Activated CD8-positive, alpha-beta T cell treated with anti-CD3 and anti-CD28 coated beads, Interleukin-2, amount 10 ng/mL, durations not matched to agents 7 days and 5 days (primary cell): ENCODE measurements at regions not wholly inside any gene's neighbourhood (a gene's known extent, or its start where the extent isn't known, plus 50 kb on each side); places are given as distances from the start of the nearest gene placed in this dataset.

Source experiments
- ATAC-seq: fragments of 150-1000 bp; cut with Tn5 transposase; one replicate; pipeline ENCODE4 v1.10.0; 2021; ENCODE audit warnings: moderate library complexity
- CTCF ChIA-PET: fragments of 350-600 bp; sonication (Branson Sonifier 250); formaldehyde crosslinking; loops from one replicate; lab custom pipeline; 2021; ENCODE audit warnings: antibody characterized with exemption; lab: Charles Lee
- POLR2A ChIA-PET: fragments of 350-600 bp; sonication (Branson Sonifier 250); formaldehyde crosslinking; loops from one replicate; lab custom pipeline; 2021; ENCODE audit warnings: antibody characterized with exemption; lab: Charles Lee
- DNase-seq: peaks from one replicate; pipeline ENCODE4 v3.0.0-alpha.2; 2020
- H3K27ac Mint-ChIP-seq: one replicate; pipeline ENCODE4 v1.8.0; 2021; ENCODE audit warnings: mild to moderate bottlenecking, mixed read lengths
- H3K27me3 Mint-ChIP-seq: one replicate; pipeline ENCODE4 v1.8.0; 2021; ENCODE audit warnings: low read depth, mixed read lengths
- H3K36me3 Mint-ChIP-seq: one replicate; pipeline ENCODE4 v1.8.0; 2021; ENCODE audit warnings: low read depth, mixed read lengths
- H3K4me1 Mint-ChIP-seq: one replicate; pipeline ENCODE4 v1.8.0; 2021; ENCODE audit warnings: low read depth, mixed read lengths
- H3K4me3 Mint-ChIP-seq: one replicate; pipeline ENCODE4 v1.8.0; 2021; ENCODE audit warnings: mild to moderate bottlenecking, mixed read lengths
- H3K9me3 Mint-ChIP-seq: one replicate; pipeline ENCODE4 v1.8.0; 2022; ENCODE audit warnings: mixed read lengths; ENCODE audit not compliant: insufficient read depth

GRCh38 chr14:34222867-34223266 lies 239.2 kb downstream of the SPTSSA start:
- H3K4me3 Mint-ChIP-seq, result no peak overlapping the region
- CTCF ChIA-PET, result interaction anchor here (1.2 kb wide), 1 partner anchor 373 kb away, joined by 4 read pairs; no protein-coding TSS in a partner anchor

DNA sequence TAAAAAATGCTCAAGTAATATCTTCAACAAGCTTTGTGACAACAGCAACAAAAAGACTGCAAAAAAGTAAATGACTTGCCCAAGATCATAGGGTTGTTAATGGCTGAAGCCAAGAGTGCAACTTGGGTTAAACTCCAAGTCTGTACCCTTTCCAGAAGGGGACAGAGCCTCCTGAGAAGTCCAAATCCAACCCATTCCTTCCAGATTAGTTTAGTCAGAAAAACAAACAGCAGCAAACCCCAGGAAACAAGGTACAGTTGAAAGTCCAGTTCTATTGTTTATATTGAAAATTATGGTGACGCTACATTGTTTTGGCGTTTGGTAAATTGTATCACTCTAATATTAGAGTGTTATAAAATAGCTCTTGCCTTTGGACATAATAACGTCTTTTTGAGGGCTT lies 239.9 kb downstream of the SPTSSA start:
- CTCF ChIA-PET, result interaction anchor here (1.1 to 1.2 kb wide), 2 partner anchors 373 to 386 kb away, joined by 4 to 5 read pairs; no protein-coding TSS in a partner anchor
- no peak for ATAC-seq

More at GRCh38 chr14:34222867-34223266, 239.2 kb downstream of the SPTSSA start:
- Mint-ChIP-seq H3K4me1 (peaks cover 9% of the 10 kb centered on the region), H3K27ac (no peak overlapping the region), H3K36me3 (no peaks in the 10 kb centered on the region), H3K27me3 (peaks cover 14% of the 10 kb centered on the region), H3K9me3 (no peaks in the 10 kb centered on the region)
- no peak for DNase-seq
- ATAC-seq, result no peak
- POLR2A ChIA-PET, result no interaction called here

DNA sequence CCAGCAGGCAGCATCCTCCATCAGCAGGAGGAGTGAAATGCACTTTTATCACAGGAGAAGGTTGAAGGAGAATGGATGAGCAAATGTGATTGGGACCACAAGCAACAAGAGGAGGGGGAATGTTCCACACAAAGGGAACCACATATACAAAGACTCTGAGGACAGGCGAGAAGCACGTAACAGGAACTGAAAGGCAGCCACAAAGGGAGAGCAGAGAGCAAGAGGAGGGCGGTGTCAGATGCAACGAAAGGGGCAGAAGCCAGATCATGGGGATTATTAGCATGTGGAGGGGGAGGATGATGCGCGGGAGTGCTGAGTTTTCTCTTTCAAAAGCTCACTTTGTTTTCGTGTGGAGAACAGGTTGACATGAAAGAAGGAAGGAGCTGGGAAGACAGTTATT lies 241.1 kb downstream of the SPTSSA start:
- H3K4me3 Mint-ChIP-seq, result no peak overlapping the region
- peaks cover 14% of the 10 kb centered on the region for H3K27me3 Mint-ChIP-seq
- ChIA-PET POLR2A (no interaction called here), CTCF (interaction anchor here (0.6 kb wide), 1 partner anchor 429 kb away, joined by 3 read pairs; no protein-coding TSS in a partner anchor)
- DNase-seq (peak; percentile 31), ATAC-seq (peak; percentile 33)
- no peak overlapping the region for H3K27ac Mint-ChIP-seq
- no peaks in the 10 kb centered on the region for H3K36me3 Mint-ChIP-seq
- H3K4me1 Mint-ChIP-seq, result peaks cover 7% of the 10 kb centered on the region
- no peaks in the 10 kb centered on the region for H3K9me3 Mint-ChIP-seq

More for the DNA sequence above, 239.9 kb downstream of the SPTSSA start:
- H3K27me3 Mint-ChIP-seq, result peaks cover 14% of the 10 kb centered on the region
- no peak for DNase-seq
- no peak overlapping the region for H3K4me3 Mint-ChIP-seq
- no peaks in the 10 kb centered on the region for H3K9me3 Mint-ChIP-seq
- H3K27ac Mint-ChIP-seq, result no peak overlapping the region
- POLR2A ChIA-PET, result no interaction called here
- H3K4me1 Mint-ChIP-seq, result peaks cover 7% of the 10 kb centered on the region
- no peaks in the 10 kb centered on the region for H3K36me3 Mint-ChIP-seq

DNA sequence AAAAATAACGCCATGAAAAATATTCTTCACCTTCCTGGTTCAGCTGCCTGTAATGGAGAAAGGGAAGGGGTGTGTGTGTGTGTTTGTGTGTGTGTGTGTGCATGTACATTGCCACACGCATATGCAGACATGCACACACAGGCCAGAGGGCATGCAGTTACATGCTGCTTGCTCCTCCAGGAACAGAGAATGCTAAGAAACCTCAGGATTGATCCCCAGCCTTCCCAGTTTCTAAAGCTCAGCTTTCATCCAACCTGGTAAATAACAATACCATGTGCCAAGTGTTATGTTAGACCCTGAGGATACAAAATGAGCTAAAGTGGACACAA lies 241.7 kb downstream of the SPTSSA start:
- CTCF ChIA-PET, result interaction anchor here (1.7 kb wide), 1 partner anchor 8 kb away, joined by 5 read pairs; no protein-coding TSS in a partner anchor
- Mint-ChIP-seq H3K4me1 (peaks cover 7% of the 10 kb centered on the region), H3K36me3 (no peaks in the 10 kb centered on the region), H3K9me3 (no peaks in the 10 kb centered on the region), H3K27ac (no peak overlapping the region), H3K4me3 (no peak overlapping the region), H3K27me3 (peaks cover 14% of the 10 kb centered on the region)
- no peak for DNase-seq
- POLR2A ChIA-PET, result no interaction called here
- ATAC-seq, result no peak

DNA sequence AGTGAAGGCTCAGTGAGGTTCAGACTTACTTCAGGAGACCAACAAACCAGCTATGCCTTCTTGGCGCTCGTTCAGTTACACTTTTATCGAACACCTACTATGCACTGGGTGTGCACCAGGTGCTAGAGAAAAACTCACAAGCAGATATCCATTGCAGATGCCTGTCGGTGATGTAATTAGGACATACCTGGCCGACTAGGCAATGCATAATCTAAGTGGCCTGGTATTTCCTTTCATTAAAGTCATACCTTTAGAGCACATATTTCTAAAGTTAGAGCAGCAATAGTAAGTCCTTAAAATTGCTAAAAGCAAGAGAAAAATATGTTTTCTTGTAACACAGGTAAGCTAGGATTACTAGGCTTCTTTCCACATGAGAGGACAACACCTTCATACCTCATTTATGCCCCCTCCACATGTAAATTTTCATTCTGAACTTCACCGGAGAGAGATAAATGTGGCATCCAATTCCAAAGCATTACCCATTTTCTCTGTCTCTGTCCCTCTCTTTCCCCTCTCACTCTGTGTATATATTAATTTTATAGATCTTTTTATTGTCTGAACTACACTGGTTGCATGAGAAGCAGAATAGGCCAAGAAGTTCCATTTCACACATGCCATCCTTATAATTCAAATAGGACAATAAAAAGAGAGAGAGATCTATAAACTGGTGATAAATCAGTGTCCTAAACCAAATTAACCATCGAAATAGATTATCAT lies 242.2 kb downstream of the SPTSSA start:
- Mint-ChIP-seq H3K4me1 (peaks cover 7% of the 10 kb centered on the region), H3K36me3 (no peaks in the 10 kb centered on the region), H3K9me3 (no peaks in the 10 kb centered on the region), H3K4me3 (no peak overlapping the region), H3K27me3 (peaks cover 13% of the 10 kb centered on the region), H3K27ac (no peak overlapping the region)
- ChIA-PET CTCF (interaction anchor here (1.6 to 1.7 kb wide), 2 partner anchors 9 to 371 kb away, joined by 3 to 5 read pairs; no protein-coding TSS in a partner anchor), POLR2A (no interaction called here)
- no peak for ATAC-seq
- DNase-seq, result no peak

DNA sequence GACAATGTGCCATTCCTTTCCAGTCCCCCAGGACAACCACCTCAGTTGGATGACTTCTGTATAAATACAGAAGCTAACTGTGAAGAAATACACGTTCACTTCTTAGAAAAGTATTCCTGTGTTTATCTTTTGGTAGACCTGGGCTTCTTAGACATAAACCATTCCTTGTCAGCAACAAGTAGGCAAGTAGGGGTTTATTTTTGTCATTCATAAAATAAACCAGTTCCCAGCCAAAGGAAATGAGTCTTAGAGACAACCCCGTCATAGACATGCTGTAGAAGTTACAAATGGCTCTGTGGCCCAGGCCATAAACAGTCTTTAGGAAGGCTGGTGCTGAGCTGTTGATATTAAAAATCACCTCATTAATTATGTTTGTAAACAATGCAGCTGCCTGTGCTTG lies 243.2 kb downstream of the SPTSSA start:
- H3K27me3 Mint-ChIP-seq, result peaks cover 12% of the 10 kb centered on the region
- no peak overlapping the region for H3K4me3 Mint-ChIP-seq
- H3K9me3 Mint-ChIP-seq, result no peaks in the 10 kb centered on the region
- ChIA-PET CTCF (interaction anchor here (1.6 to 1.7 kb wide), 2 partner anchors 9 to 370 kb away, joined by 3 to 5 read pairs; no protein-coding TSS in a partner anchor), POLR2A (no interaction called here)
- ATAC-seq (no peak), DNase-seq (no peak)
- no peaks in the 10 kb centered on the region for H3K36me3 Mint-ChIP-seq
- H3K27ac Mint-ChIP-seq, result no peak overlapping the region
- H3K4me1 Mint-ChIP-seq, result peaks cover 7% of the 10 kb centered on the region

GRCh38 chr14:34214961-34215360 lies 247.1 kb downstream of the SPTSSA start:
- no peak for ATAC-seq
- Mint-ChIP-seq H3K36me3 (no peaks in the 10 kb centered on the region), H3K27ac (no peak overlapping the region), H3K4me1 (peaks cover 3% of the 10 kb centered on the region), H3K27me3 (peaks cover 22% of the 10 kb centered on the region), H3K4me3 (no peak overlapping the region), H3K9me3 (no peaks in the 10 kb centered on the region)
- DNase-seq, result no peak
- CTCF ChIA-PET, result no interaction called here
- POLR2A ChIA-PET, result no interaction called here

DNA sequence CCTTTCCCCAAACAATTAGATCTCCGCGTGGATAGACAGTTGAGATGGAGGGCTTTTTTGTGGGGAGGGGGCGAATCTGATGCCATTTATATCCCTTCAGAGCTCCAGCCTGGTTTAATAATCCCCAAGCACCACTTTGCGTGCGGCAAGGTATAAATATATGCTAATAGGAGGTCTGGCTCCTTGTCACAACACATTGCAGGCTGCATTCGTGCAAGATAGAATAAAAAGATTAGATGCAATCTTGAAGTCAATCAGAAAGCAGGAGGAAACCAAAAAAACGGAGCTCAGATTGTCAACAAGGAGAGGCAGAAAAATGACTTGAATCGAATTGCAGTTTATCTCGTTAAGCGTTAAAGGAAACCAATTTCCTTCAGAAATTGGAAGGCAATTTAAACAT lies 248.7 kb downstream of the SPTSSA start:
- Mint-ChIP-seq H3K27me3 (peaks cover 29% of the 10 kb centered on the region), H3K27ac (no peak overlapping the region), H3K4me3 (no peak overlapping the region), H3K4me1 (peaks cover 3% of the 10 kb centered on the region), H3K9me3 (no peaks in the 10 kb centered on the region), H3K36me3 (no peaks in the 10 kb centered on the region)
- ChIA-PET CTCF (interaction anchor here (2.1 kb wide), 1 partner anchor 15 kb away, joined by 7 read pairs; no protein-coding TSS in a partner anchor), POLR2A (no interaction called here)
- DNase-seq (no peak), ATAC-seq (no peak)

DNA sequence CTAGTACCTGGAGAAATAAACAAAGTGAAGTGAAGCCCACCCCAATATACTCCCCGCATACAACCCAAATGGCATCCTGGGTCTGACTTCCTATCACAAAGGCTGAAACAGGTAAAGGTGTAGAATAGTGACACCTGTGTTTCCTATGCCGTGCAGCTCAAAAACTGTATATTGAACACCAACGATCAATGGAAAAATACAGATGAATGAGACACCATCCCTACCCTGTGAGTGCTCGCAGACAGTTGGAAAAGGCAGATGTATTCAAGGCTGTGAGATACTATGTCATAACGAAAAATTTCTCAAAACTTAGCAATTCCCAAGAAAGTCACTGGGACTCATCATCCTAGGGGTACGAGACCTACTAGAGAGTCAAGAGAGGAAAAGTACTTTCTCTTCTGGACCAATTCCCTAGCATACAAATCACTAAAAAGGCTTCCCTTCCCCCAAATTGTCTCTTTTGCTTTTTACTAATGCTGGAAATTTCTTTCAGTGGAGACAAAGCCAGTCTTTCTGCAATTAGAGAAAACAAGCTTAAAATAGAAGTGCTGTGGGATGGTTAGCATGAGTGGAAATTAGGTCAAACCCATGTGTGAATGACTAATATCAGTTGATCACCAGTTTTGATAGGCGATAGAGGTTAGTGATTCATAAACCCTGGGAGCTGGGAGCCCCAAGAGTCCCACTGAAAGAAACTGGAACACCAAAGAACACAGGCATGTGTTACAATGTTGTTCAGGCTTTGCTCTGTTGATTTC lies 249.7 kb downstream of the SPTSSA start:
- CTCF ChIA-PET, result interaction anchor here (1.0 to 2.1 kb wide), 2 partner anchors 11 to 16 kb away, joined by 3 to 7 read pairs; no protein-coding TSS in a partner anchor
- POLR2A ChIA-PET, result no interaction called here
- Mint-ChIP-seq H3K36me3 (no peaks in the 10 kb centered on the region), H3K4me3 (no peak overlapping the region), H3K9me3 (no peaks in the 10 kb centered on the region), H3K27me3 (peaks cover 26% of the 10 kb centered on the region), H3K4me1 (peaks cover 3% of the 10 kb centered on the region), H3K27ac (no peak overlapping the region)
- DNase-seq (no peak), ATAC-seq (no peak)

DNA sequence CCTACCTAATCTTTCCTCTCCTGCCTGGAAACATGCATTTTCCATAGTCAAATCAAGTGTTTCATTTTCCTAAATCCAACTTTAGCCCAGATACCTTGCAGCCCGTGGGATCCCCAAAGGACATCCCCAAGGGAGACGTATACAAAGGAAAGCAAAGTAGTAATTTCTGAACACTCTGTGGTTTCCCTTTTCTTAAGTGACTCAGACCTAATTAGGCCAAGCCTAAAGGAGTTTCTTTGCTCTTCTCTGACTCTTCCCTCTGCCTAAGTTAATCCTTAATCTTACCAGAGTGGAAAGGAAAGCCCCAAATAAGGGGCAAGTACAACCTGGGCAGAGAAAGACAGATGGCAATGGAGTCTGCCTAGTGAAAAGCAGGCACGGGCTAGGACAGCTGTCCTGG lies 250.3 kb downstream of the SPTSSA start:
- Mint-ChIP-seq H3K4me1 (peaks cover 3% of the 10 kb centered on the region), H3K36me3 (no peaks in the 10 kb centered on the region), H3K27ac (no peak overlapping the region), H3K27me3 (peaks cover 26% of the 10 kb centered on the region), H3K4me3 (no peak overlapping the region), H3K9me3 (no peaks in the 10 kb centered on the region)
- ChIA-PET CTCF (no interaction called here), POLR2A (no interaction called here)
- ATAC-seq, result no peak
- no peak for DNase-seq

GRCh38 chr14:34208532-34208931 lies 253.5 kb downstream of the SPTSSA start:
- no peak overlapping the region for H3K27ac Mint-ChIP-seq
- no peaks in the 10 kb centered on the region for H3K9me3 Mint-ChIP-seq
- DNase-seq (no peak), ATAC-seq (no peak)
- H3K4me1 Mint-ChIP-seq, result peaks cover 3% of the 10 kb centered on the region
- CTCF ChIA-PET, result no interaction called here
- no peaks in the 10 kb centered on the region for H3K36me3 Mint-ChIP-seq
- H3K4me3 Mint-ChIP-seq, result no peak overlapping the region
- peaks cover 25% of the 10 kb centered on the region for H3K27me3 Mint-ChIP-seq
- POLR2A ChIA-PET, result no interaction called here

- ChIA-PET POLR2A (no interaction called here), CTCF (no interaction called here)
- peaks cover 3% of the 10 kb centered on the region for H3K4me1 Mint-ChIP-seq
- peaks cover 10% of the 10 kb centered on the region for H3K27me3 Mint-ChIP-seq
- ATAC-seq (no peak), DNase-seq (no peak)
- H3K4me3 Mint-ChIP-seq, result no peak overlapping the region
- no peaks in the 10 kb centered on the region for H3K9me3 Mint-ChIP-seq
- H3K36me3 Mint-ChIP-seq, result no peaks in the 10 kb centered on the region
- no peak overlapping the region for H3K27ac Mint-ChIP-seq
These were observed 254.9 kb upstream of the EGLN3 start for GRCh38 chr14:34205799-34206198.
